ENCODE measurements at regions not wholly inside any gene's neighbourhood (a gene's known extent, or its start where the extent isn't known, plus 50 kb on each side); places are given as distances from the start of the nearest gene placed in this dataset.

GRCh38 chr5:115452536-115453235 is 91.9 kb downstream of the FEM1C start:
- H3K27me3 ChIP-seq (ENCODE audit: control insufficient read depth in 1 of 2, insufficient read depth in 2 of 2, low read length in 2 of 2): no peaks in the 10 kb centered on the region
- in situ Hi-C loops (cut with HindIII; ENCODE audit: extremely low pct_ligation_motif_present, low pct_unique_long_range_greater_than_20kb): no loop called here
- no peaks in the 10 kb centered on the region for H3K4me1 ChIP-seq (ENCODE audit: insufficient read depth, low read length)
- WGBS (ENCODE audit: low lambda C conversion rate): 5% methylated on average over 2 of the region's 2 CpGs
- BruUV-seq (replicated peaks): no TSS peak
- no peak overlapping the region for H3K4me2 ChIP-seq (ENCODE audit: low read depth, low read length)
- no peak overlapping the region for H3K4me3 ChIP-seq (replicated peaks in 1 of 3; ENCODE audit: insufficient read depth in 1 of 3, low read depth in 2 of 3, low read length in 3 of 3)
- FAIRE-seq (no peak), ATAC-seq (no peak), DNase-seq (ENCODE audit: low spot score) (no peak)
- H3K27ac ChIP-seq (ENCODE audit: extremely low read length, insufficient read depth, low read length): no peak overlapping the region
- H3K9ac ChIP-seq (ENCODE audit: insufficient read depth, low read depth, low read length): no peak overlapping the region
- no peak overlapping the region for H2AFZ ChIP-seq (ENCODE audit: low read length)
- CTCF ChIA-PET (ENCODE audit: low intra/inter-chr PET ratio, low total read pairs): no interaction called here
- H3K9me3 ChIP-seq (ENCODE audit: low read length): no peaks in the 10 kb centered on the region
- no peaks in the 10 kb centered on the region for H3K79me2 ChIP-seq (ENCODE audit: insufficient read depth, low read length)
- H4K20me1 ChIP-seq (ENCODE audit: insufficient read depth, low read length): no peaks in the 10 kb centered on the region
- POLR2A ChIA-PET: no interaction called here
- no peaks in the 10 kb centered on the region for H3K36me3 ChIP-seq (replicated peaks in 1 of 2; ENCODE audit: control insufficient read depth in 1 of 2, insufficient read depth in 2 of 2, low read length in 2 of 2)
- no peak for TF ChIP-seq SNRNP70 (IDR thresholded peaks at IDR 0.05; ENCODE audit: low read depth, low read length)
- TF ChIP-seq ZNF550 (CRISPR knock-in tag; IDR thresholded peaks at IDR 0.05; ENCODE audit: borderline replicate concordance): no peak
- no peak for TF ChIP-seq SRF (IDR thresholded peaks at IDR 0.05; ENCODE audit: low read depth, low read length)
- TF ChIP-seq POLR2AphosphoS2 (IDR thresholded peaks at IDR 0.05; ENCODE audit: low read depth, low read length): no peak
- no peak for TF ChIP-seq BCL3 (CRISPR knock-in tag; IDR thresholded peaks at IDR 0.05)
- TF ChIP-seq PAF1 (CRISPR knock-in tag; IDR thresholded peaks at IDR 0.05): no peak
- no peak for TF ChIP-seq MBNL3 (CRISPR knock-in tag; conservative IDR thresholded peaks at IDR 0.05)
- TF ChIP-seq ZFP36L2 (CRISPR knock-in tag; IDR thresholded peaks at IDR 0.05): no peak
- TF ChIP-seq ZNF614 (CRISPR knock-in tag; IDR thresholded peaks at IDR 0.05; ENCODE audit: borderline replicate concordance): no peak
- TF ChIP-seq HIVEP1 (CRISPR knock-in tag; IDR thresholded peaks at IDR 0.05): no peak
- no peak for TF ChIP-seq ZMYM2 (CRISPR knock-in tag; IDR thresholded peaks at IDR 0.05)
- no peak for TF ChIP-seq ZNF224 (CRISPR knock-in tag; IDR thresholded peaks at IDR 0.05)
- TF ChIP-seq ZBTB26 (CRISPR knock-in tag; IDR thresholded peaks at IDR 0.05; ENCODE audit: borderline replicate concordance): no peak
- TF ChIP-seq KDM5B (CRISPR knock-in tag; IDR thresholded peaks at IDR 0.05; ENCODE audit: borderline replicate concordance): no peak
- TF ChIP-seq POLR2G (IDR thresholded peaks at IDR 0.05; ENCODE audit: low read depth, low read length): no peak
- no peak for TF ChIP-seq ATF6 (CRISPR knock-in tag; conservative IDR thresholded peaks at IDR 0.05)
- TF ChIP-seq GATA4 (IDR thresholded peaks at IDR 0.05; ENCODE audit: borderline replicate concordance, low read depth): no peak
- no peak for TF ChIP-seq TGIF2 (CRISPR knock-in tag; IDR thresholded peaks at IDR 0.05)
- no peak for TF ChIP-seq ZNF781 (CRISPR knock-in tag; IDR thresholded peaks at IDR 0.05; ENCODE audit: borderline replicate concordance, not compliant biosample characterization)
- no peak for TF ChIP-seq ZNF839 (CRISPR knock-in tag; IDR thresholded peaks at IDR 0.05; ENCODE audit: borderline replicate concordance)
- intact Hi-C loops (cut with micrococcal nuclease; ENCODE audit: unreplicated experiment): no loop called here
